RPMI7951 (cell line): ENCODE measurements at regions not wholly inside any gene's neighbourhood (a gene's known extent, or its start where the extent isn't known, plus 50 kb on each side); places are given as distances from the start of the nearest gene placed in this dataset.

ENCODE experiments used
- DNase-seq: peaks from one replicate; pipeline ENCODE4 v3.0.0-alpha.2; 2012; ENCODE audit warnings: low read depth

DNA sequence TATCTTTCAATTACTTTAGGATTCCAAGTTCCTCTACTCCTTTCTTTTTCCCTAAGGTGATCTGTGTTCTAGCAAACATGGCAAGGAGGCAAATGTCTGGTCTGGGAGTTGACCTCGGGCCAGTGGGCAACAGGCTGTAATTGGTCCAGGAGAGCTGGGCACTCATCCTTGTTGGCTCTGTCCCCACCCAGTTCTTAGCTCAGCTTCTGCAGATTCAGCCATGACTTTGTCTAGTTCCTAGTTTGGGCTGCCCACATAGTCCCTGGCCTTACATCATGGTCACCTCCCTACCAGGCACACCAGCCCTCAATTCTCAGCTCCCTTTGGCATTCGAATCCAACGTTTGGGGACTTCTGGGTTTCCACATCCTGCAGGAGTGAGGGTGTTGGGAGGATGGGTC is 92.1 kb upstream of the DAP start:
- DNase-seq, result no peak

DNA sequence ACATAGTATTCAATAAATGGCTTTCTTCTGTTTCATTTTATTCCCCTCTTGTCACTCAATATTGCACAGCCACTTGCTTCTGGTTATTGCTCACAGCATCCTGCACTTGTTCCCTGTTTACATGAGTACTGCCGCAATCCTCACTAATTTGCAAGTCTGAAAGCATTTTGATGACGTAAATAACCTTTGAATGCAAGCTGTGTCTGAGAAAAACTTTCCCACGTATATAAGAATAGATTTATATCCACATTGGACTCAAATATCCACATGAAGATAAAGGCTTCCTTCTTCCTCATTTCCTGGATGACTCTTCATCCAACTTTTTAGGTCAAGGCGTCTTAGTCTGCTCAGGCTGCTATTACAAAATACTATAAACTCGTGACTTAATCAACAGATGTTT is 88.2 kb upstream of the DAP start:
- no peak for DNase-seq

DNA sequence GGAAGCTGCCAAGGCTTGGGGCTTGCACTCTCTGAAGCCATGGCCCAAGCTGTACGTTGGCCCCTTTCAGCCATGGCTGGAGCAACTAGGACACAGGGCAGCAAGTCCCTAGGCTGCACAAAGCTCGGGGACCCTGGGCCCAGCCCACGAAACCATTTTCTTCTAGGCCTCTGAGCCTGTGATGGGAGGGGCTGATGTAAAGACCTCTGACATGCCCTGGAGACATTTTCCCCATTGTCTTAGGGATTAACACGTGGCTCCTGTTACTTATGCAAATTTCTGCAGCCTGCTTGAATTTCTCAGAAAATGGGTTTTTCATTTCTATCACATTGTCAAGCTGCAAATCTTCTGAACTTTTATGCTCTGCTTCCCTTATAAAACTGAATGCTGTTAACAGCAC is 83.0 kb upstream of the DAP start:
- DNase-seq, result no peak

DNA sequence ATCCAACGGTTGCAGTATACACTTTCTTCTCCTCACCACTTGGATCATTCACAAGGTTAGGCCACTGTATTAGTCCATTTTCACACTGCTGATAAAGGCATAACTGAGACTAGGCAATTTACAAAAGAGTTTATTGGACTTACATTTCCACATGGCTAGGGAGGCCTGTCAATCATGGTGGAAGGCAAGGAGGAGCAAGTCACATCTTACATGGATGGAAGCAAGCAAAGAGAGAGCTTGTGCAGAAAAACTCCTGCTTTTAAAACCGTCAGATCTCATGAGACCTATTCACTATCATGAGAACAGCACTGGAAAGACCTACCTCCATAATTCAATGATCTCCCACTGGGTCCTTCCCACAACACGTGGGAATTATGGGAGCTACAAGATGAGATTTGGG is 81.8 kb upstream of the DAP start:
- DNase-seq, result no peak

GRCh38 chr5:10839916-10840599 is 79.0 kb upstream of the DAP start:
- DNase-seq, result no peak

- DNase-seq, result no peak
These were observed 78.1 kb upstream of the DAP start for GRCh38 chr5:10839118-10839517.

- DNase-seq, result peak; percentile 42
These were observed 77.0 kb upstream of the DAP start for GRCh38 chr5:10838038-10838437.

- no peak for DNase-seq
These were observed 76.0 kb upstream of the DAP start for GRCh38 chr5:10836986-10837385.

DNA sequence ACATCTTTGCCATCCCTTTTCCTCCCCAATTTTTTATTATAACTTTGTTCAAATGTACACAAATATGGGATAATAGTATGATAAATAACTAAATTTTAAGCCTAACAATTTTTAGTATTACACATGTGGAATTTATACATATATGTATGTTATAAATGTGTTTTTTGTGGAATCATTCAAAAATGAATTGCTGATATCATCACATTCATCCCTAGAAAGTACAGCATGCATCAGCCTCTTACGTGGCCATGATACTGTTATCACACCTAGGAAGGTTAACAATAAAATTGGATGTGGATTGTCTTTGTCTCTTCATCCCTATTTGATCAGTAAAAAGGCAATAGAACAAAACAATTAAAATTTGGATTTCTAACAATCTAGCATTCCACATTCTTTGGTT is 73.7 kb upstream of the DAP start:
- DNase-seq, result no peak

GRCh38 chr5:10832987-10833386 is 72.0 kb upstream of the DAP start:
- DNase-seq, result peak; percentile 29

DNA sequence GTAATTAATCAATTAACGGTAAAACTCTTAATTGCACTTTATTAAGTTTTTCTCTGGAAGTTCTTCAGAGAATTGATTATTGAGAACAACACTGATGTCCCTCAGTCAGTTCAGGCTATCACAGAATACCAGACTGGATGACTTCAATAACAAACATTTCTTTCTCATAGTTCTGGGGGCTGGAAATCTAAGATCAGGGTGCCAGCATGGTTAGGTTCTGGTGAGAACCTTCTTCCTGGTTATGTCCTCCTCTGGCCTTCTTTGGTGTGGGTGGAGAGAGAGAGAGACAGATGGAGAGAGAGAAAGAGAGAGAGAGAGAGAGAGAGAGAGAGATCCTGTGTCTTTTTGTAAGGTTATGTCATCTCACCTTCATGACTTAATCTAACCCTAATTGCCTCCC is 71.4 kb upstream of the DAP start:
- DNase-seq, result no peak

GRCh38 chr5:10831419-10831818 is 70.4 kb upstream of the DAP start:
- DNase-seq, result peak; percentile 37

DNA sequence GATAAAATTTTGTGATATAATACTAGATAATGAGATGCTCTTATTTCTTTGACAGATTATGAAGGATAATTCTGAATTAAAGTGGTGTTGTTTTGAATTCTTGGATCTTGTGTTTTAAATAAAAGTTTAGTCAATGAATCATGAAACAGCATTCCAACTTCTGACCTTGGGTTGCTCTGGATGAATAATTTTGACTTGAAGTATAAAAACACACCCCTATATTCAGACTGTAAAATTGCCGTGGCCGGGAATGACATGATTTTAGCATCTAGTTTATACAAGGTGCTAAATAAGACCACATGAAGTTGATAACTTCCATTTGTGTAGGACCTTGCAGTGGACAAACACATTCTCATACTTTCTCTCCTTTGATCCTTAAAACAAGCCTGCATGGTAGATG is 67.2 kb upstream of the DAP start:
- no peak for DNase-seq

GRCh38 chr5:10827571-10827970 is 66.5 kb upstream of the DAP start:
- no peak for DNase-seq

GRCh38 chr5:10826971-10827370 is 65.9 kb upstream of the DAP start:
- no peak for DNase-seq

DNA sequence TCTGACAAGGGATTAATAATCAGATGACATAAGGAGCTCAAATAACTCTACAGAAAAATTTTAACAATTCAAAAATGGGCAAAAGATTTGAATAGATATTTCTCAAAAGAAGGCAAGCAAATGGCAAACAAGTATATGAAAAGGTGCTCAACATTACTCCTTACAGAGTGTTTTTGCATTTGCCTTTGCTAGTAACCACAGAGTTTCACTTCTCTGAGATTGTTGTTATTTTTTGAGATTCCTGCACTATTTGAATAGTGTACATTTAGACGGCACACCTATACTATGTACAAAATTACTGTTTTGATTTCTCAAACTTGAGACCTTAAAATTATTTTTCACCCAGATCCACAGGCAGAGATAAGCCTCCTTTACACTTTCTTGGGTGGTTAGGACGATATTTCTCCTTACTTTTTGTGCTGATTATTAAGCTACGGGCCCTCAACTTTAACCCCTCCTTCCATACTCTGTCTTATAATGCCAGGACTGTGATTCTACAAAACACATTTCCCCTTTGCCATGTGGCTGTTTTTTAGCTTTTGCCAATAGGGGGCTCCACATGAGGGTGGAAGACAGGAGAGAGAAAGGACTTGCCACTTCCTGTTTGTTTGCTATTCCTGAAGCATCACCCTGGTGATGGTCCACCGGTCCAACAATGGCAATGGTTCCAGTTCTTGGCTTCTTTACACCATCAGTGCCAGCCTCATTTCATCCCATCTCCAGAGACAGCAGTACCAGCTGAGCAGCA is 65.0 kb upstream of the DAP start:
- DNase-seq, result no peak

DNA sequence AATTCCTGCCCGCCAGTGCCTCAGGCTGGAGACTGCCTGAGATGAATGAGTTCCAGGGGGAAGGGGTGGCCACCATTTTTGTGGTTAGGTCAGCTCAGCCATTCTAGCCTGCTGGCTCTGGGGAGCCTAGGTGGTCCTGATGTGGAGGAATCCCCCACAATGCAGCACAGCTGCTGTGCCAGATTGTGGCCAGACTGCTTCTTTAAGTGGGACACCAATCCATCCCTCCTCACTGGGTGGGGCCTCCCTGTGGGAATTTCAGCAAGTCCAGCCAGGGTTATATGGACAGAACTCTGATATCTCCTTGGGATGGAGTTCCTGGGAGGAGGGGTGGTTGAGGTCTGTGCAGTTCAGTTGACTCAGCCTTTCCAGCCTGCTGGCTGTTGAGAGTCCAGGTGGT is 51.2 kb upstream of the DAP start:
- no peak for DNase-seq
